C4-2B (cell line): ENCODE measurements at regions not wholly inside any gene's neighbourhood (a gene's known extent, or its start where the extent isn't known, plus 50 kb on each side); places are given as distances from the start of the nearest gene placed in this dataset.
"Not testable (repeated sequence)": the region's sequence is repeated elsewhere in the genome, so short reads cannot be mapped to it uniquely, and the experiment has no call there.

Experiments used
- H3K27ac ChIP-seq: fragments of 450-650 bp; 2 replicates; pipeline ENCODE4 v1.5.1; 2017
- ZFX ChIP-seq: fragments of 450-650 bp; IDR thresholded peaks from 2 replicates; pipeline ENCODE4 v1.6.1; 2017
- TF ChIP-seq, protein P1 (sequence below): fragments of 450-650 bp; conservative IDR thresholded peaks from 2 replicates; pipeline ENCODE4 v1.5.1; 2017; ENCODE audit warnings: mild to moderate bottlenecking

GRCh38 chr3:152773633-152774032 is 61.3 kb upstream of the P2RY1 start:
- no peak overlapping the region for H3K27ac ChIP-seq
- TF ChIP-seq ZFX, result no peak
- TF ChIP-seq, protein P1, sequence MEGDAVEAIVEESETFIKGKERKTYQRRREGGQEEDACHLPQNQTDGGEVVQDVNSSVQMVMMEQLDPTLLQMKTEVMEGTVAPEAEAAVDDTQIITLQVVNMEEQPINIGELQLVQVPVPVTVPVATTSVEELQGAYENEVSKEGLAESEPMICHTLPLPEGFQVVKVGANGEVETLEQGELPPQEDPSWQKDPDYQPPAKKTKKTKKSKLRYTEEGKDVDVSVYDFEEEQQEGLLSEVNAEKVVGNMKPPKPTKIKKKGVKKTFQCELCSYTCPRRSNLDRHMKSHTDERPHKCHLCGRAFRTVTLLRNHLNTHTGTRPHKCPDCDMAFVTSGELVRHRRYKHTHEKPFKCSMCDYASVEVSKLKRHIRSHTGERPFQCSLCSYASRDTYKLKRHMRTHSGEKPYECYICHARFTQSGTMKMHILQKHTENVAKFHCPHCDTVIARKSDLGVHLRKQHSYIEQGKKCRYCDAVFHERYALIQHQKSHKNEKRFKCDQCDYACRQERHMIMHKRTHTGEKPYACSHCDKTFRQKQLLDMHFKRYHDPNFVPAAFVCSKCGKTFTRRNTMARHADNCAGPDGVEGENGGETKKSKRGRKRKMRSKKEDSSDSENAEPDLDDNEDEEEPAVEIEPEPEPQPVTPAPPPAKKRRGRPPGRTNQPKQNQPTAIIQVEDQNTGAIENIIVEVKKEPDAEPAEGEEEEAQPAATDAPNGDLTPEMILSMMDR, result no peak

GRCh38 chr3:152774230-152774629 is 60.7 kb upstream of the P2RY1 start:
- not testable (repeated sequence) for H3K27ac ChIP-seq

- TF ChIP-seq, protein P1, result no peak
- no peak for TF ChIP-seq ZFX
- H3K27ac ChIP-seq, result no peak overlapping the region
These were observed 56.9 kb upstream of the P2RY1 start for GRCh38 chr3:152778022-152778421.

- TF ChIP-seq ZFX, result no peak
- TF ChIP-seq, protein P1, result no peak
- H3K27ac ChIP-seq, result no peak overlapping the region
These were observed 55.3 kb upstream of the P2RY1 start for GRCh38 chr3:152779653-152780052.

DNA sequence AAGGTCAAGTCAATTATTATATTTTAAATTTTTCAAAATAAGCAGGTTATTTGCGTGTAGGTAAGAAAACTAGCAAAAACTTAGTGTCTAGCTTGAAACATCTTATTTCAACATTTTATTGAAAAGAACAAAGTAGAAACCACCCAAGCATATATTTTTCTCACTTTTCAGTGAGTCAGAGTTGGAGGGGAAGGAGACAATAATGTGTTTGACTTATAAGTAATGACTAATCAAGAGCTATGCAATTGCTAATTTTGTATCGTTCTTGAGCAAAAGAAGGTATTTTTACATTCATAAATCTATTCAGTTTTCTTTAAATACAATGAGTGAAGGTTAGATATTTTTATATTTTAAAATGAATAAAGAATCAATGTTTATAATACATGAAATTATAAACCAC is 54.4 kb upstream of the P2RY1 start:
- no peak for TF ChIP-seq ZFX
- TF ChIP-seq, protein P1, result no peak
- no peak overlapping the region for H3K27ac ChIP-seq

- no peak overlapping the region for H3K27ac ChIP-seq
- TF ChIP-seq, protein P1, result no peak
- no peak for TF ChIP-seq ZFX
These were observed 49.9 kb upstream of the P2RY1 start for GRCh38 chr3:152785051-152785450.
